ENCODE measurements at regions not wholly inside any gene's neighbourhood (a gene's known extent, or its start where the extent isn't known, plus 50 kb on each side); places are given as distances from the start of the nearest gene placed in this dataset.

DNA sequence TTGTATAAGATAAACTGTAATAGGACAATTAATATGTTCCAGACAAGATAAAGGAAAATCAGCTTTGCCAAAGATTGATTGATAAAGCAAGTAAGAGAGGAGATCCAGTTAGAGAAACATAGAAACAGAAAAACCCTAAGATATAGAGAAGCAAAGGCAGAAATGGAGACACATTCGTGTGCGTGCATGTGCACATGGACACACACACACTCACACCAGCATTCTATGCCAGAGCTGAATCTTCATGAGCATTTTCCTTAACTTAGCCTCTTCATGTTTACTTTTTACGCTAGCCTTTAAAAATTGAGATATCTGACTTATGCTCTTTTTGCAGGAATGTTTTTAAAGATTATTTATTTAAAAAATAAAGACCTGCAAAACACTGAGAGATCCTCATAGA lies 168.5 kb upstream of the ATP2B1 start:
- TF ChIP-seq, protein P1, sequence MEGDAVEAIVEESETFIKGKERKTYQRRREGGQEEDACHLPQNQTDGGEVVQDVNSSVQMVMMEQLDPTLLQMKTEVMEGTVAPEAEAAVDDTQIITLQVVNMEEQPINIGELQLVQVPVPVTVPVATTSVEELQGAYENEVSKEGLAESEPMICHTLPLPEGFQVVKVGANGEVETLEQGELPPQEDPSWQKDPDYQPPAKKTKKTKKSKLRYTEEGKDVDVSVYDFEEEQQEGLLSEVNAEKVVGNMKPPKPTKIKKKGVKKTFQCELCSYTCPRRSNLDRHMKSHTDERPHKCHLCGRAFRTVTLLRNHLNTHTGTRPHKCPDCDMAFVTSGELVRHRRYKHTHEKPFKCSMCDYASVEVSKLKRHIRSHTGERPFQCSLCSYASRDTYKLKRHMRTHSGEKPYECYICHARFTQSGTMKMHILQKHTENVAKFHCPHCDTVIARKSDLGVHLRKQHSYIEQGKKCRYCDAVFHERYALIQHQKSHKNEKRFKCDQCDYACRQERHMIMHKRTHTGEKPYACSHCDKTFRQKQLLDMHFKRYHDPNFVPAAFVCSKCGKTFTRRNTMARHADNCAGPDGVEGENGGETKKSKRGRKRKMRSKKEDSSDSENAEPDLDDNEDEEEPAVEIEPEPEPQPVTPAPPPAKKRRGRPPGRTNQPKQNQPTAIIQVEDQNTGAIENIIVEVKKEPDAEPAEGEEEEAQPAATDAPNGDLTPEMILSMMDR (IDR thresholded peaks at IDR 0.05), result no peak
- TF ChIP-seq POLR2A (IDR thresholded peaks at IDR 0.05), result no peak

All from heart left ventricle (tissue), 13 donors.